HG03571 (cell line): ENCODE measurements at regions not wholly inside any gene's neighbourhood (a gene's known extent, or its start where the extent isn't known, plus 50 kb on each side); places are given as distances from the start of the nearest gene placed in this dataset.

Source experiments
- ATAC-seq: cut with Tn5 transposase; IDR thresholded peaks from one replicate; pipeline ENCODE4 v1.9.1; 2021; ENCODE audit not compliant: unreplicated experiment

- ATAC-seq = no peak
These were observed 93.2 kb downstream of the PTCSC3 start for GRCh38 chr14:36083317-36083716.

- ATAC-seq = no peak
These were observed 98.4 kb downstream of the PTCSC3 start for GRCh38 chr14:36078080-36078479.

GRCh38 chr14:36076197-36076596 lies 100.3 kb downstream of the PTCSC3 start:
- no peak for ATAC-seq

- ATAC-seq = no peak
These were observed 101.3 kb downstream of the PTCSC3 start for GRCh38 chr14:36075203-36075602.

GRCh38 chr14:36070720-36071043 lies 105.8 kb downstream of the PTCSC3 start:
- ATAC-seq = no peak

GRCh38 chr14:36070031-36070719 lies 106.3 kb downstream of the PTCSC3 start:
- no peak for ATAC-seq

DNA sequence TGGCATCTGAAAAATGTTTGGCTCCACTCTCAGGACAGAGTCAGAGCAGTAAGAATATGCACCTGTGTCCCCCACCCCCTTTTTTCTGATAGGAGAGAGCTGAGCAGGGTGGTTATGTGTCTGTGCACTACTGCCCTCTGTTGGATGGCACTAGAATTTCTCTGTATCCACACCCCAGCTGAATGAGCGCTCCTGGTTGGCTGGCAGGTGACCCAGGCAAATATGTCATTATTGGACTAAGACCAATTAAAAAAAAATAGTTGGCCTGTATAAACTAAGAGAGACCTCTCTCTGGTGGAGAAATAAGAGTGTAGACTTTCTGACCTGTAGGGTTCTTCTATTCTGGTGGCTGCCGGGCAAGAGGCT lies 107.0 kb downstream of the PTCSC3 start:
- no peak for ATAC-seq

GRCh38 chr14:36068777-36069534 lies 107.6 kb downstream of the PTCSC3 start:
- no peak for ATAC-seq

GRCh38 chr14:36067428-36068187 lies 108.9 kb downstream of the PTCSC3 start:
- ATAC-seq = no peak

DNA sequence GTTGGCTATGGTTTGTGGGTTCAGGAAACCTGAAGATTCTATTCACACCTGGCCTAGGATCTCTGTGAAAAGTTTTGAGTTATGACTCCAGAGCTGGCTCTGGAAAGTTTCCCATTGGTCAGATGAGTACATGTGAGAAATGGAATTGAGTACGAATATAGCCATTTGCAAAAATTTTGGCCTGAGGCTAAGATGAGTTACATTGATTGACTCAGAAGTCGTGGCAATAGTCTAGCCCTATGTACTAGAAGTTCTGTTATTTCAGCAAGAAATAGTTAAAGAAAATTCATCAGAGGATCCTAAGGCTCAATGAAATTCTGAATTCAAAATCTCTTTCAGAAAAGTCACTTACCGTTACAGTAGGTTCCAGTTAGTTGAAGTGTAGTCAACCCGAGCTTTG lies 109.9 kb downstream of the PTCSC3 start:
- ATAC-seq = no peak

- ATAC-seq = no peak
These were observed 110.7 kb downstream of the PTCSC3 start for GRCh38 chr14:36065831-36066230.

- ATAC-seq = no peak
These were observed 117.0 kb downstream of the PTCSC3 start for GRCh38 chr14:36059531-36059930.

GRCh38 chr14:36057452-36058116 lies 118.9 kb downstream of the PTCSC3 start:
- no peak for ATAC-seq

GRCh38 chr14:36056845-36057244 lies 119.7 kb downstream of the PTCSC3 start:
- no peak for ATAC-seq

GRCh38 chr14:36055681-36056225 lies 120.8 kb downstream of the PTCSC3 start:
- ATAC-seq = no peak

- no peak for ATAC-seq
These were observed 121.5 kb downstream of the PTCSC3 start for GRCh38 chr14:36055052-36055378.

DNA sequence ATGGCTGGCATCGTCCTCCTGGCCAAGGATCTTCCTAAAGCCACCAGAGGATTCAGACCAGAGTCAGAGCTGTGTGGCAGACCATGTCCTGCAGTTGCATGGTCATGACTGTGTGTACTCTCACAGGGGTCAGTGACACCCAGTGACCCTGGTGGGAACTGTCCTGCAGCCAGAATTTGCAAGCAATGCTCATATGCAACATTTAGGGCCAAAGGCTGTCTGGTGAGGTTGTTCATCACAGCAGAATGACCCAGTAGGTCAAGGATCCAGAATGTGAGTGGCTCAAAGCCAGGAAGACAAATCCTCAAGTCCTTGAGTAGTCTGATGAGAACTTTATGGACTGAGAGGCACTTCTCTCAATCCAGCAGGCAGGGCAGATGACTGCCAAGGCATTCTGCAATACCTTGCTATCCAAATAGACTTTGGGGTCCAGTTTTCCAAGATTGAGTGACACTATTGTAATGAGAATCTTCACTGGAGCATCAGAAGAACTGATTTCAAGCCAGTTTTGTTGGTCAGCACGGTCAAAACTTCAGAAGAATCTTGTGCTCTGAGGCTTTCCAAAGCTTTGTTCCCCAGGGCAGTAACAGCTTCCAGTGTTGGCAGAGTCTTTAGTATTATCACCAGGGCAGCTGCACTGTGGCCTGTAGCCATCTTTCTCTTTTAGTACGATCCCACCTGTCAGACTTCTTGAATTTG lies 122.0 kb downstream of the PTCSC3 start:
- ATAC-seq = no peak

- no peak for ATAC-seq
These were observed 123.8 kb downstream of the PTCSC3 start for GRCh38 chr14:36052681-36053080.

- no peak for ATAC-seq
These were observed 124.5 kb downstream of the PTCSC3 start for GRCh38 chr14:36052063-36052462.

DNA sequence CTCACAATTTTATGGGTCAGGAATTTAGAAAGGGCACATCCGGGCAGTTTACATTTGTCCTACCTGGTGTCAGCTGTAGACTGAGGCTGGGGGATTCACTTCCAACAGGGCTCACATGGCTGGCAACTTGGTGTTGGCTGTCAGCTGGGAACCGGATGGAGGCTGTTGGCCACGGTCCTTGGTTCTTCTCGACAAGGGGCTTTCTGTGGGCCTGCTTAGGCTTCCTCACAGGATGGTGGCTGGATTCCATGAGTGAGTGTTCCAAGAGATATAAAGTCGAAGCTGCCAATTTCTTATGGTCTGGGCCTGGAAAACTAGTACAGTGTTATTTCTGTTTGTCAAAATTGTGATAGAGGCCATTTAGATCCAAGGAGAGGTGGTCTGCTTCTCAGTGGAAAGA lies 127.9 kb downstream of the PTCSC3 start:
- ATAC-seq = no peak

GRCh38 chr14:36047912-36048311 lies 128.6 kb downstream of the PTCSC3 start:
- ATAC-seq = no peak
